CD8-positive, alpha-beta memory T cell (primary cell): ENCODE measurements at regions not wholly inside any gene's neighbourhood (a gene's known extent, or its start where the extent isn't known, plus 50 kb on each side); places are given as distances from the start of the nearest gene placed in this dataset.

ENCODE experiments used
- CTCF ChIA-PET: fragments of 350-600 bp; sonication (Branson Sonifier 250); formaldehyde crosslinking; loops from one replicate; lab custom pipeline; 2021; ENCODE audit warnings: antibody characterized with exemption; lab: Charles Lee
- POLR2A ChIA-PET: fragments of 350-600 bp; sonication (Branson Sonifier 250); formaldehyde crosslinking; loops from one replicate; lab custom pipeline; 2021; ENCODE audit warnings: antibody characterized with exemption; lab: Charles Lee
- DNase-seq, 5 donors: peaks; one replicate each; pipeline versions ENCODE4 v3.0.0 to v3.0.0-alpha.2; 2020 to 2022; ENCODE audit warnings: mixed read lengths in 1 of 5
- H3K27ac ChIP-seq: one replicate; pipeline ENCODE4 v1.7.0; 2013; ENCODE audit warnings: low read depth, mild to moderate bottlenecking, low read length, moderate library complexity
- H3K27me3 ChIP-seq: 2 replicates; pipeline ENCODE4 v1.7.0; 2013; ENCODE audit warnings: low read length, mild to moderate bottlenecking; ENCODE audit not compliant: insufficient read depth, poor library complexity, severe bottlenecking
- H3K36me3 ChIP-seq: 2 replicates; pipeline ENCODE4 v1.7.0; 2013; ENCODE audit warnings: mild to moderate bottlenecking, low read length, moderate library complexity; ENCODE audit not compliant: insufficient read depth
- H3K4me1 ChIP-seq: 2 replicates; pipeline ENCODE4 v1.7.0; 2013; ENCODE audit warnings: mild to moderate bottlenecking, low read length, moderate library complexity; ENCODE audit not compliant: insufficient read depth
- H3K4me3 ChIP-seq: 2 replicates; pipeline ENCODE4 v1.7.0; 2013; ENCODE audit warnings: mild to moderate bottlenecking, low read length
- H3K9me3 ChIP-seq: 2 replicates; pipeline ENCODE4 v1.7.0; 2013; ENCODE audit warnings: mild to moderate bottlenecking, low read length
- H3K27ac Mint-ChIP-seq, 8 donors: one replicate each; pipeline ENCODE4 v1.8.0; 2020 to 2021; ENCODE audit warnings: mixed read lengths in 8 of 8, mild to moderate bottlenecking in 6 of 8, inconsistent platforms in 3 of 8, moderate library complexity in 3 of 8
- H3K27me3 Mint-ChIP-seq, 2 donors: one replicate each; pipeline ENCODE4 v1.8.0; 2020 to 2021; ENCODE audit warnings: mixed read lengths in 2 of 2, mild to moderate bottlenecking in 1 of 2, moderate library complexity in 1 of 2
- H3K36me3 Mint-ChIP-seq, 3 donors: one replicate each; pipeline ENCODE4 v1.8.0; 2020 to 2021; ENCODE audit warnings: mixed read lengths in 3 of 3, inconsistent platforms in 1 of 3, mild to moderate bottlenecking in 1 of 3
- H3K4me1 Mint-ChIP-seq, 3 donors: one replicate each; pipeline ENCODE4 v1.8.0; 2020 to 2021; ENCODE audit warnings: mixed read lengths in 3 of 3, inconsistent platforms in 1 of 3, mild to moderate bottlenecking in 1 of 3
- H3K4me3 Mint-ChIP-seq, 7 donors: one replicate each; pipeline ENCODE4 v1.8.0; 2020 to 2021; ENCODE audit warnings: mixed read lengths in 7 of 7, mild to moderate bottlenecking in 6 of 7, moderate library complexity in 4 of 7, inconsistent platforms in 2 of 7
- H3K9me3 Mint-ChIP-seq, 5 donors: one replicate each; pipeline ENCODE4 v1.8.0; 2020 to 2022; ENCODE audit warnings: mixed read lengths in 5 of 5, mild to moderate bottlenecking in 3 of 5, moderate library complexity in 2 of 5, inconsistent platforms in 1 of 5

DNA sequence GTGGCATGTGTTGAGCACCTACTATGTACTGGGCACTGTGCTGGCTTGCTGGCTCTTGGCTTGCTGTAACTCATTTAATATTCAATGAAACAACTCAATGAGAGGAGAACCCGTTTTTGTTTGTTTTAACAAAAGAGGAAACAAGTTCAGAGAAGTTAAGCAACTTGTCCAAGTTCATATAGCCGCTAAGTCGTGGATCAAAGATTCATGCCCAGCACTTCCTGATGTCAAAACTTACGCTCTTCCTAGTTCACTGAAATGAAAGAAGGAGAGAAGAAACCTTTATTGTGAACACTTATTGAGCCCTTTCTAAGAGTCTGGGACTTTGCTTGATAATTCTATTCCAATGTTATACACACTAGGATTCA, 475.9 kb downstream of the PTPRU start:
- no peak overlapping the region for H3K4me3 ChIP-seq
- no peak overlapping the region for H3K27ac Mint-ChIP-seq
- no peaks in the 10 kb centered on the region for H3K4me1 ChIP-seq
- H3K36me3 ChIP-seq, result no peaks in the 10 kb centered on the region
- H3K27ac ChIP-seq, result no peak overlapping the region
- peaks cover 17 to 30% of the 10 kb centered on the region in 2 donors for H3K27me3 Mint-ChIP-seq
- ChIA-PET POLR2A (no interaction called here), CTCF (no interaction called here)
- H3K9me3 ChIP-seq, result no peaks in the 10 kb centered on the region
- no peak for DNase-seq
- H3K4me3 Mint-ChIP-seq, result no peak overlapping the region
- no peaks in the 10 kb centered on the region for H3K36me3 Mint-ChIP-seq
- H3K4me1 Mint-ChIP-seq, result no peaks in the 10 kb centered on the region
- H3K27me3 ChIP-seq, result peaks cover 3% of the 10 kb centered on the region
- H3K9me3 Mint-ChIP-seq, result peaks cover 0 to 5% (median 1%) of the 10 kb centered on the region in 5 donors

GRCh38 chr1:29711582-29712283, 475.4 kb downstream of the PTPRU start:
- Mint-ChIP-seq H3K4me1 (no peaks in the 10 kb centered on the region), H3K36me3 (no peaks in the 10 kb centered on the region), H3K27ac (peak overlapping the region in 1 of 8 donors; percentile 19), H3K27me3 (peaks cover 14 to 30% of the 10 kb centered on the region in 2 donors), H3K4me3 (no peak overlapping the region), H3K9me3 (peaks cover 0 to 5% (median 0%) of the 10 kb centered on the region in 5 donors)
- Histone ChIP-seq H3K4me1 (no peaks in the 10 kb centered on the region), H3K36me3 (no peaks in the 10 kb centered on the region), H3K9me3 (no peaks in the 10 kb centered on the region), H3K4me3 (no peak overlapping the region), H3K27me3 (peaks cover 3% of the 10 kb centered on the region), H3K27ac (no peak overlapping the region)
- ChIA-PET POLR2A (no interaction called here), CTCF (no interaction called here)
- DNase-seq, result no peak

DNA sequence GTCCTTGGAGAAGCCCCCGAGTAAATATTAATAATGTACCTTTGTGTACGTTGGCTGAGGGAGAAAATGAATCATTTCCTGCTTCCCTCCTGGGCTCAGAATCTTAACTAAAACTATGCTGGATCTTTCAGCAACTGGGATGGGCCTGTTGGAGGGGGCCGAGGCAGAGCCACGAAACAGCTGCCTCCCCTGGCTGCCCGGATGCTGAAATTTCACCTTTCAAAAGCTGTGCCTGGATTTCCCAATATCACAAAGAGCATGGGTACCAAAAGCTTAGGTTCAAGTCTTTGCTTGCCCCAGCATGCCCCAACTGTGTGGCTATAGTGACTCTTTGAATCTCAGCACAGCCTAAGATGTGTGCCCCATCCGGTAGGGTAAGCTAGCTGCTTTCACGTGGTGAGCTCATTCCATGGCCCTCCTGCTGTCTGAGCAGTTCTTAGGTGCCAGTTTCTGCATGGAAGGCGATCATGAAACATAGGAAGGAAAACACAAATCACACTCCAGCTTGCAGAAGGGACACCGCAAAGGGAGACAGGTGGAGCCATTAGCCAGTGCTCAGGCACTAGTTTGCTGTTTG, 473.5 kb downstream of the PTPRU start:
- Mint-ChIP-seq H3K36me3 (no peaks in the 10 kb centered on the region), H3K27ac (peak overlapping the region in 1 of 8 donors; percentile 70), H3K27me3 (peaks cover 19 to 42% of the 10 kb centered on the region in 2 donors), H3K4me3 (no peak overlapping the region), H3K4me1 (peaks cover 0 to 3% (median 0%) of the 10 kb centered on the region in 3 donors), H3K9me3 (peaks cover 0 to 6% (median 0%) of the 10 kb centered on the region in 5 donors)
- no peaks in the 10 kb centered on the region for H3K36me3 ChIP-seq
- DNase-seq, result no peak
- no peak overlapping the region for H3K27ac ChIP-seq
- ChIA-PET POLR2A (no interaction called here), CTCF (no interaction called here)
- peaks cover 13% of the 10 kb centered on the region for H3K27me3 ChIP-seq
- H3K9me3 ChIP-seq, result no peaks in the 10 kb centered on the region
- no peaks in the 10 kb centered on the region for H3K4me1 ChIP-seq
- H3K4me3 ChIP-seq, result no peak overlapping the region

DNA sequence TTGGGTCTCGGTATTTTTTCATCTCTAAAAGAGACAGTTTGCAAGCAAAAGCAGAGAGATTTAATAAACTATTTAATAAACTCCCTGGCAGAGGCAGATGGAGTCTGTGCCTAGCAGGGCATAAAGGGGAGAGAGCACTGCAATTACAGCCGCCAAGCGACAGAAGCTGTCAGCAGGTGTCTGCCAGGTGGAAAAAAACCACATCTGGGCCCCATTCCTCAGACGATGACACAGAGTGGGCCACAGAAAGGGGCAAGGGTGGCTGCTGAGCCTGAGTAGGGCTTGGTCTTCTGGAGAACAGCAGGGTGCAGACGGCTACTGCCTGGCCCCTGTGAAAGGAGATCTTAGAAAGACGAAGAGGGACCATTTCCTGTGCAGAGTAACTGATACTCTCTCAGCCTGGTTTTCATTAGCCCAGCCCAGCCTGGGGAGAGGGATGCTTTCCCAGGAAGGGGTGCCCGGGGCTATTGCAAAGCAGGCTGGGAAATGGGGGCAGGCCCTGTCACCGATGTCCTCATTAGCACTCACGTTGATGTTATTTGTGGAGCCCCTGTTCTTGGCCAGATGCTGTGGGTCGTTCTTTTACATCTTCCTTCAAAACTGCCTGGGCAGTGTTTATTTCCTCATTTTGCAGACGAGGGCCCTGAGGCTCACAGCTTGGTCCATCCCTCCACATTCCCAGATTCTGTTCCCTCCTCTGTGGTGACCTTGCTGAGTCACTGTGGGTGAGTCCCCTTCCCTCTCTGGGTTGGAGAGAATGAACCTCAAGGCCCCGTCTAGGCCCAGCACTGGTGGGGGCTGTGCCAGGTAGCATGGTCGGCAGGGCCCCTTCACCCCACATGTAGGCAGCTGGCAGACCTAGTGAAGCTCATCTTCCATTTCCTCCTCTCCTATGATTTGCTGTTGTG, 472.7 kb downstream of the PTPRU start:
- Mint-ChIP-seq H3K36me3 (no peaks in the 10 kb centered on the region), H3K27me3 (peaks cover 25 to 44% of the 10 kb centered on the region in 2 donors), H3K27ac (no peak overlapping the region), H3K4me3 (no peak overlapping the region), H3K4me1 (peaks cover 0 to 3% (median 0%) of the 10 kb centered on the region in 3 donors), H3K9me3 (peaks cover 0 to 6% (median 0%) of the 10 kb centered on the region in 5 donors)
- Histone ChIP-seq H3K4me3 (no peak overlapping the region), H3K4me1 (no peaks in the 10 kb centered on the region), H3K36me3 (no peaks in the 10 kb centered on the region), H3K27me3 (peaks cover 14% of the 10 kb centered on the region), H3K27ac (no peak overlapping the region), H3K9me3 (no peaks in the 10 kb centered on the region)
- no peak for DNase-seq
- ChIA-PET CTCF (no interaction called here), POLR2A (no interaction called here)

- Mint-ChIP-seq H3K27me3 (peaks cover 26 to 40% of the 10 kb centered on the region in 2 donors), H3K27ac (no peak overlapping the region), H3K4me3 (no peak overlapping the region), H3K4me1 (peaks cover 0 to 3% (median 0%) of the 10 kb centered on the region in 3 donors), H3K36me3 (no peaks in the 10 kb centered on the region), H3K9me3 (peaks cover 0 to 6% (median 0%) of the 10 kb centered on the region in 5 donors)
- Histone ChIP-seq H3K27ac (no peak overlapping the region), H3K27me3 (peaks cover 14% of the 10 kb centered on the region), H3K36me3 (no peaks in the 10 kb centered on the region), H3K4me3 (no peak overlapping the region), H3K9me3 (no peaks in the 10 kb centered on the region), H3K4me1 (no peaks in the 10 kb centered on the region)
- POLR2A ChIA-PET, result no interaction called here
- CTCF ChIA-PET, result no interaction called here
- DNase-seq, result no peak
These were observed 472.1 kb downstream of the PTPRU start for GRCh38 chr1:29708381-29708780.

DNA sequence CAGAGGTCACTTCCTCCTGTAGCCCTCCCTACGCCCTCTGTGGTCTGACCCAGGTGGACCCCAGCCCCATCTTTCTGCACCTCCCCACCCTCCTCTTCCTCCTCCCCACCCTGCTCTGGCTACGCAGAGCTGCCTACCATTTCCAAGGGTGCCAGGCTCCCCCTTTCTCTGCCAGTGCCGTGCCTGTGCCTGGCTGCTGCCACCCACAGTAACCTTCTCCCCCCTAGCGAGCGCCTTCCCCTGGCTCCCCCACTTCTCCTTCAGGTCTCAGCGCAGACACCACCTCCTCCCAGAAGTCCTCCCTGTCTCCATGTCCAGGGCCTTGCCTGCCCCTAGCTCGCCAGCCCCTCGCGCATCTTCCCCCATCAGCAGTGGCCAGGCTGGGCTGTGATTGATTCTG, 471.5 kb downstream of the PTPRU start:
- peaks cover 0 to 3% (median 0%) of the 10 kb centered on the region in 3 donors for H3K4me1 Mint-ChIP-seq

GRCh38 chr1:29706936-29707335, 470.6 kb downstream of the PTPRU start:
- Histone ChIP-seq H3K27ac (no peak overlapping the region), H3K36me3 (no peaks in the 10 kb centered on the region), H3K4me3 (no peak overlapping the region), H3K27me3 (peaks cover 13% of the 10 kb centered on the region), H3K9me3 (no peaks in the 10 kb centered on the region), H3K4me1 (no peaks in the 10 kb centered on the region)
- ChIA-PET CTCF (no interaction called here), POLR2A (no interaction called here)
- H3K4me3 Mint-ChIP-seq, result no peak overlapping the region
- peaks cover 0 to 3% (median 0%) of the 10 kb centered on the region in 3 donors for H3K4me1 Mint-ChIP-seq
- no peak for DNase-seq
- H3K27me3 Mint-ChIP-seq, result peaks cover 25 to 36% of the 10 kb centered on the region in 2 donors
- no peak overlapping the region for H3K27ac Mint-ChIP-seq
- no peaks in the 10 kb centered on the region for H3K36me3 Mint-ChIP-seq
- H3K9me3 Mint-ChIP-seq, result peaks cover 0 to 6% (median 0%) of the 10 kb centered on the region in 5 donors

More for the DNA sequence above, 471.5 kb downstream of the PTPRU start:
- no peak overlapping the region for H3K27ac Mint-ChIP-seq
- no peaks in the 10 kb centered on the region for H3K36me3 ChIP-seq
- no peak overlapping the region for H3K4me3 ChIP-seq
- no peaks in the 10 kb centered on the region for H3K9me3 ChIP-seq
- peaks cover 28 to 37% of the 10 kb centered on the region in 2 donors for H3K27me3 Mint-ChIP-seq
- H3K9me3 Mint-ChIP-seq, result peaks cover 0 to 6% (median 0%) of the 10 kb centered on the region in 5 donors
- no peak overlapping the region for H3K27ac ChIP-seq
- ChIA-PET POLR2A (no interaction called here), CTCF (no interaction called here)
- no peak overlapping the region for H3K4me3 Mint-ChIP-seq
- H3K36me3 Mint-ChIP-seq, result no peaks in the 10 kb centered on the region
- DNase-seq, result no peak
- H3K4me1 ChIP-seq, result no peaks in the 10 kb centered on the region
- peaks cover 14% of the 10 kb centered on the region for H3K27me3 ChIP-seq

- CTCF ChIA-PET, result no interaction called here
- no peaks in the 10 kb centered on the region for H3K36me3 ChIP-seq
- no peak overlapping the region for H3K4me3 ChIP-seq
- POLR2A ChIA-PET, result no interaction called here
- peaks cover 10% of the 10 kb centered on the region for H3K27me3 ChIP-seq
- Mint-ChIP-seq H3K4me3 (no peak overlapping the region), H3K4me1 (peaks cover 0 to 3% (median 0%) of the 10 kb centered on the region in 3 donors), H3K9me3 (peaks cover 0 to 6% (median 0%) of the 10 kb centered on the region in 5 donors), H3K27me3 (peaks cover 24 to 47% of the 10 kb centered on the region in 2 donors), H3K36me3 (no peaks in the 10 kb centered on the region), H3K27ac (peak overlapping the region in 1 of 8 donors; percentile 78)
- H3K27ac ChIP-seq, result no peak overlapping the region
- no peaks in the 10 kb centered on the region for H3K4me1 ChIP-seq
- no peaks in the 10 kb centered on the region for H3K9me3 ChIP-seq
- DNase-seq, result no peak
These were observed 468.1 kb downstream of the PTPRU start for GRCh38 chr1:29704430-29704829.
